ES-I3 (cell line): ENCODE measurements at regions not wholly inside any gene's neighbourhood (a gene's known extent, or its start where the extent isn't known, plus 50 kb on each side); places are given as distances from the start of the nearest gene placed in this dataset.

Experiments used
- H3K36me3 ChIP-seq: 2 replicates; pipeline ENCODE4 v1.6.1; 2013; ENCODE audit warnings: mild to moderate bottlenecking, low read length, control low read depth, moderate library complexity; ENCODE audit not compliant: insufficient read depth
- H3K4me1 ChIP-seq: 2 replicates; pipeline ENCODE4 v1.6.1; 2013; ENCODE audit warnings: mild to moderate bottlenecking, control low read depth, low read length; ENCODE audit not compliant: insufficient read depth
- H3K9ac ChIP-seq: 2 replicates; pipeline ENCODE4 v1.6.1; 2013; ENCODE audit warnings: low read depth, mild to moderate bottlenecking, low read length, moderate library complexity
- H3K9me3 ChIP-seq: 2 replicates; pipeline ENCODE4 v1.6.1; 2013; ENCODE audit warnings: mild to moderate bottlenecking, low read length, moderate library complexity; ENCODE audit not compliant: control insufficient read depth, insufficient read depth

DNA sequence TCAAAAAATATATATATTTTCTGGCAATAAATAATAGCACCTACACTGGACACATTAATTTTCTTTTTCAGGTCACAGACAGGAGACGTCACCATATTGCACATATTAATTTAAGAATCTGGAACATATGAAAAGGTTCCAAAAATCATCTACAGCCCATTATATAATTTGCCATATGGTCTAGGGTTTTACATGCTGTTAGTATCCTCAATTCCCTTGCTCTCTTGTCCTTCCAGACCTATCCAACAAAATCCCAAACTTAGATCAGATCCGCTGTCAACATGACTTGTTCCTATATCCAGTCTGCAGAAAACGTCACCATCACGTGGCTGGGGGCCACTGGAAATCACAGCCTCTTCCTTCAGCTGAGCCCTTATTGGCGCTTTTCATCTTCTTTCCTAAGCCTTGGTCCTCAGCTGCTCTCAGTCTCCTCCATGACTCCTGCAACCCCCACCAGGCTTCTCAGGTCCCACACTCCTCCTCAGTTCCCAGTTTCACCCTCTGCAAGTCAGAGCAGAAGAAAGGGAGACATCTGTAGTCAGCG, 192.0 kb upstream of the GATB start:
- Histone ChIP-seq H3K9me3 (peaks cover under 1% of the 10 kb centered on the region; the same call in 1 of the 2 replicates), H3K36me3 (no peaks in the 10 kb centered on the region), H3K4me1 (peaks cover 5% of the 10 kb centered on the region), H3K9ac (no peak overlapping the region)

DNA sequence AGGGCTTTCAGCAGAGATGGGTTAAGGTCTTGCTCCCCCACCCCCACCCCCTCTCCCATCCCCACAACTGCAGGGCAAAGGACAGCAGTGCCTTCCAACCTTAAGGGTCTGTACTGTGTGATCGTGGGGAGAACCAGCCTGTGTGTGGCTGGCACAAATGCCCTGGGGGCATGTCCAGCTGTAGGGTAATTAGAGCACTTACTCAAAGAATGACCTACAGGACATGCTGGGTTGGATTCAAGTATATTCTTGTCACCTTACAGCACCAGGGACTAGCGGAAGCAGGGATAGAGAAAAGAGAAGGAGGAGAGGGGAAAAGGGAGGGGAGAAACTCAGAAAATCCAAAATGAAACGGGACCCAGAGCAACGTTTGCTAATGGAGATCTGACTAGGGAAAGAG, 191.3 kb upstream of the GATB start:
- no peaks in the 10 kb centered on the region for H3K36me3 ChIP-seq
- peaks cover 7% of the 10 kb centered on the region; the same call in 1 of the 2 replicates for H3K9me3 ChIP-seq
- H3K4me1 ChIP-seq = peaks cover 2% of the 10 kb centered on the region
- H3K9ac ChIP-seq = no peak overlapping the region

DNA sequence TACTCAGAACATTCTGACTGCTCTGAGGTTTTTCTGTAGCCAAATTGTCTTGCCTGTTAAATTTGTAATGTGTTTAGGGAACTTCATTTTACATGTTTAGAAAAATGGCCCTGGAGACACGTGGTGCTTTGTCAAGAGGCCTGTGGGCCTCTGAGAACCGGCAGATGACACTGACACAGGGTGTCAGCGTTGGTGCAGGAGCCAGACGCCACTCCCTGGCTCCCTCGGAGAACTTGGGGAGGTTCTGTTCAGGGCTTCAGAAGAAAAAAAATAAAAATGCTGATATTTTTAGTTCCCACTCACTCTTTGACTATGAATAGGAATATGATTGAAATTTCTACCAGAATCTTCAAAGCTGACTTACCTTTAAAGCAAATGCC, 190.9 kb upstream of the GATB start:
- peaks cover 8% of the 10 kb centered on the region; the same call in 1 of the 2 replicates for H3K9me3 ChIP-seq
- H3K36me3 ChIP-seq = no peaks in the 10 kb centered on the region
- no peaks in the 10 kb centered on the region; the same call in 1 of the 2 replicates for H3K4me1 ChIP-seq
- H3K9ac ChIP-seq = no peak overlapping the region

DNA sequence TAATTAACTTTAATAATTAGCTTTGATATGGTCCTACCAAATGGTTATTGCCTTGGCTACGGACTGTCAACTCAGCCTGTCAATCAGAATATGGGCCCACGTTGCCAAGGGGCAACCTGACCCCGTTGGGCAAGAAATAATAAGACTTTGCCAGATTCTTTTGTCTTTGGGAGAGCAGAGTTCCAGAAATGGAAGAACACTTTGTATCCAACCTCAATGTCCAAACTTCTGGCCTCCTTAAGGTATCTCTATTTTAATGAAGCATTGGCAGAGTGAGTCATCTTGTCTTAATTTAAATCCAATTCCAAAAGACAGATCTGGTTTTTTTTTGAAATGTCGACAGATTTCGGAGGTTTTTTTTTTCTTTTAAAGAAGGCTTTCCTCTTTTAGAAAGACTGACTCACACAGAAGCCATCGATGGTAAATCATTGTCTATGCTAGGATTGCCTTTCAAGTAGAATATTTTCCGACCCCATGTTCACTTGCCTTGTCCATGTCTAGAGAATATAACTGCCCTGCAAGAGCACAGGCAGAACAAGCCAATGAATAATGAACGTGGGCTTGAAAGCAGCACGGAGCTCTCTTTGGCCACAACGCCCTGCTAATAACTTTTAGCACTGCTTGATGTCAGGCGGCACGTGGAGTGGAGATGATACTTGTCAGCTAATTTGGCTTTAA, 190.3 kb upstream of the GATB start:
- no peak overlapping the region for H3K9ac ChIP-seq
- no peaks in the 10 kb centered on the region for H3K36me3 ChIP-seq
- peaks cover 10% of the 10 kb centered on the region; the same call in 1 of the 2 replicates for H3K9me3 ChIP-seq
- no peaks in the 10 kb centered on the region for H3K4me1 ChIP-seq

DNA sequence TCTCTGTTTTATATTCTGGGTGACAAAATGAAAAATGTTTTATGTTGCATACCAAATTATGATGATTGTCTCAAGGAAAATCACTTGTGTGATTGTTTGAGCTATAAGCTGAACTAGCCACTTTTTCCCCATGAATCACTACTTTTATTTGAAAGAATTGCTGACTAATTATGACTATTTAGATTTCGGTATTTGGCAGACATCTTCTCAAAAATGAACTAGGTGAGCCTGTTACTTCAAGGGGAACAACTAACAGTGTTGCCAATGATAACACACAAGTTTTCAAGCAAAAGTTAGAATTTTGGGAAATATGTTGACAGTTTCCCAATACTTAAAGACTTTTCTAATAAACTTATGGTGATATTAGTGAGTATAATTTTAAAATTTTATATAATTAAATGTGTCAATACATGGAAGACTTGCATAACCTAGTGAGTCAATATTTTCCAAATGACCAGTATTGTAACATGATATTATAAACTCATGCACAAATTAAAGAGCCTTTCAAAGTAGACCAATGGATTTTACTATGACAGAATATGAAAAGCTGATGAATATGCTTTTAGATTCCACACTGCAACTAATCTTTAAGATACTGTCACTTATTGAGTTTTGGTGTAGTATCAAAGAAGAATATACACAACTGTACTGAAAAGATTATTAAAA, 187.7 kb upstream of the GATB start:
- no peak overlapping the region for H3K9ac ChIP-seq
- no peaks in the 10 kb centered on the region for H3K36me3 ChIP-seq
- H3K4me1 ChIP-seq = no peaks in the 10 kb centered on the region
- H3K9me3 ChIP-seq = peaks cover 10% of the 10 kb centered on the region; the same call in 1 of the 2 replicates

DNA sequence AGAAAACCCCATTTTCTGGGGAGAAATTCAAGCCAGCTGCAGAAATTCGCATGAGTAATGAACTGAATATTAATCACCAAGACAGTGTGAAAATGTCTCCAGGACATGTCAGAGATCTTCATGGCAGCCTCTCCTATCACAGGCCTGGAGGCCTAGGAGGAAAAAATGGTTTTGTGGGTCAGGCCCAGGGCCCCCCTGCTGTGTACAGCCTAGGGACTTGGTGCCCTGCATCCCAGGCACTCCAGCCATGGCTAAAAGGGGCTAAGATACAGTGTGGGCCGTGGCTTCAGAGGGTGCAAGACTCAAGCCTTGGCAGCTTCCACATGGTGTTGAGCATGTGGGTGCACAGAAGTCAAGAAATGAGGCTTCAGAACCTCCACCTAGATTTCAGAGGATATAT, 185.9 kb upstream of the GATB start:
- Histone ChIP-seq H3K9ac (no peak overlapping the region), H3K9me3 (peaks cover 12% of the 10 kb centered on the region; the same call in 1 of the 2 replicates), H3K4me1 (no peaks in the 10 kb centered on the region), H3K36me3 (no peaks in the 10 kb centered on the region)

DNA sequence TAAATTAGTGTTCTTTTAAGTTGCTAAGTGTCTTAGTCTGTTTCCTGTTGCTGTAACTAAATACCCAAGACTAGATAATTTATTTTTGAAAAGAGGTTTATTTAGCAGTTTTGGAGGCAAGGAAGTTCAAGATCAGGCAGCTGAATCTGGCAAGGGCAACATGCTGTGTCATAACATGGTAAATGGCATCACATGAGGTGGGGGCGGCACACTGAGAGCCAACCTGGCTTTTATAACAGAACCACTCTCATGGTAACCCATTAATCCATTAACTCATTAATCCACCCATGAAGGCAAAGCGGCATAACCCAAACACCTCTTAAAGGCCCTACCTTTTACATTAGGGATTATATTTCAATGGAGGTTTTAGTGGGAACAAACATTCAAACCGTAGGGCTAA, 182.2 kb upstream of the GATB start:
- no peak overlapping the region for H3K9ac ChIP-seq
- H3K4me1 ChIP-seq = no peaks in the 10 kb centered on the region
- H3K36me3 ChIP-seq = no peaks in the 10 kb centered on the region
- peaks cover 12% of the 10 kb centered on the region; the same call in 1 of the 2 replicates for H3K9me3 ChIP-seq

DNA sequence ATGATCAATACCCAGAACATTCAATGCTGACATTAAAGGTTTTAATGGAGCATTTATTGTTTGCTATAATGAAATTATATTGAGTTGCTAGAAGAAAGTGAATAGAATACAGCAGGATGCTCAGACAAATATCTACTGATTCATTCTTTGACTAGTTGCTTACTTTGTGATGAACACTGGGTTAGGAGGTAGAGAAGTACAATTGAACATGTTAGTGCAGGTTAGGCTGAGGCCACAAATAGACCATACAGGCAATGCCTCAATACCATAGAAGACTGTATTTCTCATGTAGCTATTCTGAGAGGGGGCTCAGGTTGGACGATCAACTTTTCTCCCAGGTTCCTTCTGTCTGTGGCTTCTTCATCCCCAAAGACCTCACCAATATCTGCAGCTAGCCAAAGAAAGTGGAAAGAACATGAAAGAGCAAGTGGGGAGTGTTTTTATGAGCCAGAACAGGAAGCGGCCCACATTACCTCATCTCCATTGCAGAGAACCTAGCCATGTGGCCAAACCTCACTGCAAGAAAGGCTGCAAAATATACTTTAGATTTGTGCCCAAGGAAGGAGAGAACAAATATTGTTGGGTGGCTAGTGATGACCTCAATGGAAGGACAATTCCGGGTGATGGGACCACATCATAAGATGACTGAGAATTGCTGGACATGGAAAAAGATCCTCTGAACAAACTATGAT, 180.3 kb upstream of the GATB start:
- H3K9ac ChIP-seq = no peak overlapping the region
- no peaks in the 10 kb centered on the region for H3K4me1 ChIP-seq
- H3K9me3 ChIP-seq = 0 out of 2 replicates have a peak, but pooled peaks cover 2% of the 10 kb centered on the region
- no peaks in the 10 kb centered on the region for H3K36me3 ChIP-seq

DNA sequence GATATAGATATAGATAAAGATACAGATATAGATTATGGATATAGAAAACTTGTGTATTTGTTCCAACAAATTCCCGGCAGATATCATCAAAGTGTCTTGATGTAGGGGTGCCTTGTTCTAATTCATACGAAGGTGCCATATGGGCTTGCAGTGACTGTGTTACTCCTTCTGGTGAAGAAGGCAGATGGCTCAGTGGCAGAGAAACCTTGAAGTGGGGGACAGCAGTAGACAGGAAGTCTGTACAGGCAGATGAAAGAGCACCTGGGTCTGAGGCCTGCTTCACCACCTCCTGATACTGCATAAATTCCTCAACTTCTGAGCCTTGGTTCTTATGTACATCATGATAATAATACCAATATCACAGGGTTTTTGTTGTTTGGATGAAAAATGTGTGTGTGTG, 179.5 kb upstream of the GATB start:
- 0 out of 2 replicates have a peak, but pooled peaks cover 2% of the 10 kb centered on the region for H3K9me3 ChIP-seq
- no peak overlapping the region for H3K9ac ChIP-seq
- no peaks in the 10 kb centered on the region for H3K4me1 ChIP-seq
- H3K36me3 ChIP-seq = no peaks in the 10 kb centered on the region

DNA sequence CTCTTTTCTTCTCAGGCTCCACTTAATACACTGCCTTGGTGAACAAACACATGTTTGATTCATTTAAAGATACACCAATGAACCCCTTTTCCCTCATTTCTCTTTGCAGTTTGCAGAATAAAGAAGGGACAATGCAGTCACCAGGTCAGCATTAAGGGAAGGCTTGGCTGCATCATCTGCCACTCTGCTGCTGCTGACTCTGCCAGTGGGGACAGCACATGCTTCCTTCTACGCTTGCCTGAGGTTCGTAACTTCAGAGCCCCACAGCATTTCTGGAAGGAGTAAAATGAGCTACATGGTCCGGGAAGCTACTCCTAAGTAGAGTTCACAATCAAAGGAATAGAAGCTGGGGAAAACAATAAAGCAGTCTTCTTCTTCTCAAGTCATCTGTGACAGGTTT, 178.9 kb upstream of the GATB start:
- Histone ChIP-seq H3K9ac (no peak overlapping the region), H3K9me3 (0 out of 2 replicates have a peak, but pooled peaks cover 2% of the 10 kb centered on the region), H3K36me3 (no peaks in the 10 kb centered on the region), H3K4me1 (no peaks in the 10 kb centered on the region)

DNA sequence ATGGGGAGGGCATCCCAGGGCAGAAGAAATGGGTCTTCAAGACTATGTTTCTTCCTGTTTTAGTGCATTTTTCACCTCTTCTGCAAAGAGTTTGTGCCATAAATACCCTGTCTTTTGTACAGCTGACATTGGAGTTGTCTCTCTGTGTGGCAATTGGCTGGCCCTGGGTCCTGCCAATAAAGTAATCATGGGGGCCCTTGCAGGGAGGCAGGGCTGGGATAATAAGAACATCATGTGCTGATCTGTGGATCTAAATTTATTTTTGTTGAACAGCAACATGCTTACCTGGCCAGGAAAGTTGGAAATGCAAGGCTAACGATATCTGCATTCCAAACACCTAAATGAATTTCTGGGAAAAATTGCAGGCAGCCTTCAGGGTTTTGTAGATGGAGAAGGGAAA, 174.6 kb upstream of the GATB start:
- Histone ChIP-seq H3K4me1 (no peaks in the 10 kb centered on the region), H3K36me3 (no peaks in the 10 kb centered on the region)

DNA sequence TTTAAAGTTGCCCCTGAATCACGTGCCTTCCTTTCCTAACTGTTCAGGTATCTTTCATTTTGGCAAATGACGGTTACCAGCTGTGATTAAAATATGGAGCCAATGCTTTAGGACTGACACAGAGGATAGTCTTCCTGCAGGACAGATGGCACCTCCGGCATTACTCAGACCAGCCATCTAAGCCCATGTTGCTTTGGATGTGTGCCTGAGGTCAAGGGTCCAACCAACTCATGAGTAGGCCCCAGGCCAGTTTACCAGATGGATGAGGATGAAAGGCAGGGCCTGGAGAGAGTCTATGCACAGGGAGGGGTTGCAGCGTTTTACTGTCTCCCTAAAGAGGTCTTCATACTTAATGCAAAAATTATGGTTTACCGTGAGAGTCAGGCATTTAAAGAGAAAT, 174.0 kb upstream of the GATB start:
- no peaks in the 10 kb centered on the region for H3K4me1 ChIP-seq
- H3K9ac ChIP-seq = no peak overlapping the region
- H3K36me3 ChIP-seq = no peaks in the 10 kb centered on the region
- H3K9me3 ChIP-seq = no peaks in the 10 kb centered on the region

More for the DNA sequence above, 174.6 kb upstream of the GATB start:
- Histone ChIP-seq H3K9me3 (no peaks in the 10 kb centered on the region), H3K9ac (no peak overlapping the region)

DNA sequence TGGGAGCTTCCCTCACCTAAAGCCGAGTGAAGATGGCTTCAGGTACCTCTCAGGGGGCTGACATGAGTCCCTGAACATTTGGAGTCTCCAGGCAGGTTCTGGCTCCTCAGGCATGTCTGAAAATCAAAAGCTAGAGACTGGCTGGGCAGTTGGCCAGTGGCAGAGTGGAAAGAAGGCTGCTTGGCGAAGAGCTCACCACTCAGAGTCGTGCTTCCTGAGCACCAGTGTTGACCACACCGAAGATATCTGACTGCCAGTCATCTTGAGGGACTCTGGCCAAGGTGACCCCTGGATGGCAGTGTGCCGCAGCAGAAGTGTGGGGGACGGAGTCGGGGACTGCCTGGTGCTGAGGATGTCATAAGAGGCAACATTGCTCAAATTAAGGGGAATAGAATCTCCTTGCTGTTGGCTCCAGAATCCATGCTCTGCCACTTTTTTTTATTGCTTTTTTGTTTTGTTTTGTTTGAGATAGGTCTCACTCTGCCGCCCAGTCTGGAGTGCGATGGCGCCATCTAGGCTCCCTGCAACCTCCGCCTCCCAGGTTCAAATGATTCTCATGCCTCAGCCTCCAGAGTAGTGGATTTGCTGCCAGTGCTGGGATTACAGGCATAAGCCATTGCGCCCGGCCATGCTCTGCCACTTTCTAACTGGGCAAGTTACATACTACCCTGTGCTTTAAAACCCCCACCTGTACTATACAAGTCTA, 172.5 kb upstream of the GATB start:
- no peaks in the 10 kb centered on the region for H3K9me3 ChIP-seq
- H3K9ac ChIP-seq = no peak overlapping the region
- H3K36me3 ChIP-seq = no peaks in the 10 kb centered on the region
- H3K4me1 ChIP-seq = no peaks in the 10 kb centered on the region

DNA sequence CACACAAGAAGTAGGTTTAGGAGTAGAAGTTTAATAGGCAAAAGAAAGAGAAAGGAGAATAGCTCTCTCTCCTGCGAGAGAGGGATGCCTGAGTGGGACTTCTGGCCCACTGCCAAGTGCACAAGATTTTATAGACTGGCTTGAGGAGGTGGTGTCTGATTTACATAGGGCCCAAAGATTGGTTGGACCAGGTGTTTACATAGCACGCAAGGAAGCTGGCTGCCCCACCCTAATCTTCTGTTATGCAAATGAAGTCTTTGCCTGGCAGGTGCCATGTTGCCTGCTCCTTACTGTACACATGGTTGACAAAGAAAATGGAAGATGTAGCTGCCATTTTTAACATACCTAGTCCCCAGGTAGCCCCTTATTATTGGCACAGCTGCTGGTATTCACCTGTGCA, 170.8 kb upstream of the GATB start:
- Histone ChIP-seq H3K9ac (no peak overlapping the region), H3K36me3 (no peaks in the 10 kb centered on the region), H3K9me3 (no peaks in the 10 kb centered on the region), H3K4me1 (no peaks in the 10 kb centered on the region)
